OCI-LY7 (cell line): ENCODE measurements at regions not wholly inside any gene's neighbourhood (a gene's known extent, or its start where the extent isn't known, plus 50 kb on each side); places are given as distances from the start of the nearest gene placed in this dataset.

ENCODE experiments used
- EZH2phosphoT487 ChIP-seq: fragments of 200-600 bp; sonication (generic); IDR thresholded peaks from 2 replicates; pipeline ENCODE4 v1.6.1; 2018; ENCODE audit warnings: low read depth, borderline replicate concordance, mild to moderate bottlenecking, mixed run types, antibody characterized with exemption, low read length, moderate library complexity, mixed read lengths
- TF ChIP-seq, protein P1 (sequence below): fragments of 200-600 bp; sonication (generic); conservative IDR thresholded peaks from 2 replicates; pipeline ENCODE4 v1.5.1; 2014; ENCODE audit warnings: mild to moderate bottlenecking, antibody characterized with exemption, low read length, moderate library complexity, mixed read lengths

DNA sequence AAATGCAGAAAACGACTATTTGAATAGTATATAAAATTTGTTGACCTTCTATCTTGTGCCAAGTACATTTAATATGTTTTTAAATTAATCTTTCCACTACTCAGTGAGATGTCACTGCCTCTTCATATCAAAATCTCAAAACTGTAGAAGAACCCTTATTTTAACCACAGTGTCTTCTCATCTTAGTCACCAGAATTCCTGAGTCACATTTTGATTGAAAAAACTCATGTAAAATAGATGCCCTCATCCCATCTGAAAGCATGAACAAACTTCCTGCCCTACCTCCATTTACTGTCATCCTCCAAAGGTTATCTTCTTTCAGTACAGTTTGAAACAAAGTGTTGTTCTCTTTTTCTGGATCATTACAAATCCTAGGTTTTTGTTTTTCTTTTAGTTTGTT is 1215.4 kb downstream of the PCDH9 start:
- TF ChIP-seq, protein P1, sequence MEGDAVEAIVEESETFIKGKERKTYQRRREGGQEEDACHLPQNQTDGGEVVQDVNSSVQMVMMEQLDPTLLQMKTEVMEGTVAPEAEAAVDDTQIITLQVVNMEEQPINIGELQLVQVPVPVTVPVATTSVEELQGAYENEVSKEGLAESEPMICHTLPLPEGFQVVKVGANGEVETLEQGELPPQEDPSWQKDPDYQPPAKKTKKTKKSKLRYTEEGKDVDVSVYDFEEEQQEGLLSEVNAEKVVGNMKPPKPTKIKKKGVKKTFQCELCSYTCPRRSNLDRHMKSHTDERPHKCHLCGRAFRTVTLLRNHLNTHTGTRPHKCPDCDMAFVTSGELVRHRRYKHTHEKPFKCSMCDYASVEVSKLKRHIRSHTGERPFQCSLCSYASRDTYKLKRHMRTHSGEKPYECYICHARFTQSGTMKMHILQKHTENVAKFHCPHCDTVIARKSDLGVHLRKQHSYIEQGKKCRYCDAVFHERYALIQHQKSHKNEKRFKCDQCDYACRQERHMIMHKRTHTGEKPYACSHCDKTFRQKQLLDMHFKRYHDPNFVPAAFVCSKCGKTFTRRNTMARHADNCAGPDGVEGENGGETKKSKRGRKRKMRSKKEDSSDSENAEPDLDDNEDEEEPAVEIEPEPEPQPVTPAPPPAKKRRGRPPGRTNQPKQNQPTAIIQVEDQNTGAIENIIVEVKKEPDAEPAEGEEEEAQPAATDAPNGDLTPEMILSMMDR = no peak
- no peak for TF ChIP-seq EZH2phosphoT487
